H9 (cell line): ENCODE measurements at regions not wholly inside any gene's neighbourhood (a gene's known extent, or its start where the extent isn't known, plus 50 kb on each side); places are given as distances from the start of the nearest gene placed in this dataset.

Experiments
- DNase-seq: peaks from one replicate; pipeline ENCODE4 v3.0.0-alpha.2; 2017
- H2AFZ ChIP-seq: one replicate; pipeline ENCODE4 v1.6.1; 2013; ENCODE audit warnings: mild to moderate bottlenecking, low read length, control low read depth, moderate library complexity
- H2AK5ac ChIP-seq: 2 replicates; pipeline ENCODE4 v1.6.1; 2013; ENCODE audit warnings: low read length, control low read depth, mixed read lengths; ENCODE audit not compliant: insufficient read length
- H2BK120ac ChIP-seq: one replicate; pipeline ENCODE4 v1.6.1; 2013; ENCODE audit warnings: low read depth, mild to moderate bottlenecking, low read length, control low read depth, inconsistent platforms; ENCODE audit not compliant: poor library complexity, severe bottlenecking
- H2BK12ac ChIP-seq: 2 replicates; pipeline ENCODE4 v1.6.1; 2013; ENCODE audit warnings: low read length, control low read depth, mixed read lengths, low read depth; ENCODE audit not compliant: insufficient read length
- H2BK15ac ChIP-seq: 2 replicates; pipeline ENCODE4 v1.6.1; 2013; ENCODE audit warnings: low read depth, low read length, control low read depth
- H2BK20ac ChIP-seq: one replicate; pipeline ENCODE4 v1.6.1; 2013; ENCODE audit warnings: low read depth, mild to moderate bottlenecking, low read length, control low read depth, inconsistent platforms; ENCODE audit not compliant: poor library complexity, severe bottlenecking
- H2BK5ac ChIP-seq: 2 replicates; pipeline ENCODE4 v1.6.1; 2013; ENCODE audit warnings: low read length, control low read depth, mixed read lengths; ENCODE audit not compliant: insufficient read length
- H3K14ac ChIP-seq: 2 replicates; pipeline ENCODE4 v1.6.1; 2013; ENCODE audit warnings: low read length, control low read depth; ENCODE audit not compliant: insufficient read depth
- H3K18ac ChIP-seq: 2 replicates; pipeline ENCODE4 v1.6.1; 2013; ENCODE audit warnings: low read depth, mild to moderate bottlenecking, mixed read lengths, low read length, control low read depth; ENCODE audit not compliant: insufficient read length
- H3K23ac ChIP-seq: 2 replicates; pipeline ENCODE4 v1.6.1; 2013; ENCODE audit warnings: low read length, control low read depth, mixed read lengths, low read depth; ENCODE audit not compliant: insufficient read length
- H3K23me2 ChIP-seq: 2 replicates; pipeline ENCODE4 v1.6.1; 2013; ENCODE audit warnings: low read depth, mild to moderate bottlenecking, mixed read lengths, low read length, control low read depth; ENCODE audit not compliant: insufficient read length, poor library complexity, severe bottlenecking
- H3K27ac ChIP-seq: 2 replicates; pipeline ENCODE4 v1.5.1; 2013; ENCODE audit warnings: low read length, control low read depth, mixed read lengths, low read depth; ENCODE audit not compliant: insufficient read length
- H3K27me3 ChIP-seq: 2 replicates; pipeline ENCODE4 v1.6.1; 2013; ENCODE audit warnings: low read length, control low read depth, inconsistent platforms; ENCODE audit not compliant: insufficient read depth
- H3K4ac ChIP-seq: 2 replicates; pipeline ENCODE4 v1.6.1; 2013; ENCODE audit warnings: low read depth, mild to moderate bottlenecking, control low read depth, inconsistent platforms, low read length, moderate library complexity
- H3K4me1 ChIP-seq: 2 replicates; pipeline ENCODE4 v1.6.1; 2013; ENCODE audit warnings: low read length, control low read depth, inconsistent platforms; ENCODE audit not compliant: insufficient read depth
- H3K4me2 ChIP-seq: 2 replicates; pipeline ENCODE4 v1.6.1; 2013; ENCODE audit warnings: low read length, control low read depth, mixed read lengths; ENCODE audit not compliant: insufficient read length, insufficient read depth
- H3K56ac ChIP-seq: 2 replicates; pipeline ENCODE4 v1.6.1; 2013; ENCODE audit warnings: low read depth, mild to moderate bottlenecking, mixed read lengths, low read length, control low read depth; ENCODE audit not compliant: insufficient read length
- H3K79me1 ChIP-seq: 2 replicates; pipeline ENCODE4 v1.6.1; 2013; ENCODE audit warnings: low read depth, mild to moderate bottlenecking, moderate library complexity, low read length, control low read depth, inconsistent platforms; ENCODE audit not compliant: insufficient read depth, poor library complexity, severe bottlenecking
- H3K79me2 ChIP-seq: 2 replicates; pipeline ENCODE4 v1.6.1; 2013; ENCODE audit warnings: low read length, control low read depth, inconsistent platforms; ENCODE audit not compliant: insufficient read depth
- H3K9ac ChIP-seq: 2 replicates; pipeline ENCODE4 v1.6.1; 2013; ENCODE audit warnings: low read length, control low read depth, mixed read lengths; ENCODE audit not compliant: insufficient read length; ENCODE audit errors: extremely low read depth
- H3K9me3 ChIP-seq: one replicate; pipeline ENCODE4 v1.6.1; 2013; ENCODE audit warnings: low read depth, low read length, inconsistent platforms; ENCODE audit not compliant: control insufficient read depth
- H3T11ph ChIP-seq: one replicate; pipeline ENCODE4 v1.6.1; 2013; ENCODE audit warnings: mild to moderate bottlenecking, low read length, control low read depth, inconsistent platforms
- H4K20me1 ChIP-seq: one replicate; pipeline ENCODE4 v1.6.1; 2013; ENCODE audit not compliant: control insufficient read depth, insufficient read length, insufficient read depth
- H4K5ac ChIP-seq: 2 replicates; pipeline ENCODE4 v1.6.1; 2013; ENCODE audit warnings: low read depth, mild to moderate bottlenecking, mixed read lengths, low read length, control low read depth; ENCODE audit not compliant: insufficient read length
- H4K8ac ChIP-seq: replicated peaks from 2 replicates; pipeline ENCODE4 v1.6.1; 2013; ENCODE audit warnings: low read length, control low read depth, mixed read lengths, low read depth; ENCODE audit not compliant: insufficient read length
- H4K91ac ChIP-seq: 2 replicates; pipeline ENCODE4 v1.6.1; 2013; ENCODE audit warnings: low read depth, mild to moderate bottlenecking, moderate library complexity, mixed read lengths, low read length, control low read depth; ENCODE audit not compliant: insufficient read length
- H3K27ac Mint-ChIP-seq, 3 experiments: 2 replicates in 2 of 3; 3 replicates in 1 of 3; pipeline ENCODE4 v1.8.0; 2020 to 2021; ENCODE audit warnings: mixed read lengths in 3 of 3, mild to moderate bottlenecking in 1 of 3, moderate library complexity in 1 of 3
- H3K27me3 Mint-ChIP-seq: 2 replicates; pipeline ENCODE4 v1.8.0; 2021; ENCODE audit warnings: low read depth, mild to moderate bottlenecking, moderate library complexity, mixed read lengths
- H3K36me3 Mint-ChIP-seq, 3 experiments: 2 replicates in 2 of 3; 3 replicates in 1 of 3; pipeline ENCODE4 v1.8.0; 2020 to 2021; ENCODE audit warnings: low read depth in 3 of 3, mixed read lengths in 3 of 3; ENCODE audit not compliant: insufficient read depth in 1 of 3
- H3K4me1 Mint-ChIP-seq, 2 experiments: 2 replicates each; pipeline ENCODE4 v1.8.0; 2020; ENCODE audit warnings: mixed read lengths in 2 of 2
- H3K4me3 Mint-ChIP-seq, 2 experiments: 2 replicates in 1 of 2; 3 replicates in 1 of 2; pipeline ENCODE4 v1.8.0; 2020 to 2021; ENCODE audit warnings: mild to moderate bottlenecking in 2 of 2, mixed read lengths in 2 of 2, moderate library complexity in 1 of 2
- H3K9me3 Mint-ChIP-seq, 2 experiments: 2 replicates in 1 of 2; 3 replicates in 1 of 2; pipeline ENCODE4 v1.8.0; 2020; ENCODE audit warnings: mild to moderate bottlenecking in 2 of 2, mixed read lengths in 2 of 2, moderate library complexity in 1 of 2
- CTCF ChIP-seq: fragments of 200-600 bp; sonication (generic); conservative IDR thresholded peaks from 3 replicates; pipeline ENCODE4 v1.8.0; 2021; ENCODE audit warnings: antibody characterized with exemption, mild to moderate bottlenecking
- WGBS: extraction: QIAGEN DNeasy Blood & Tissue Kit; methylation state at CpG from one replicate; pipeline ENCODE4 v1.1.7; 2013; ENCODE audit warnings: missing lambda C conversion rate, low lambda C conversion rate, mixed read lengths; ENCODE audit not compliant: insufficient read length; ENCODE audit errors: extremely low coverage; 5-methylcytosine and 5-hydroxymethylcytosine counted together

- Histone ChIP-seq H3K56ac (no peak overlapping the region), H2AFZ (no peak overlapping the region)
- TF ChIP-seq CTCF, result no peak
These were observed 84.1 kb upstream of the TMTC1 start for GRCh38 chr12:29867823-29868222.

More at GRCh38 chr12:29867823-29868222, 84.1 kb upstream of the TMTC1 start:
- Histone ChIP-seq H3K9ac (no peak overlapping the region), H3K79me1 (no peaks in the 10 kb centered on the region), H3K4ac (no peak overlapping the region), H4K8ac (no peak overlapping the region), H4K91ac (no peak overlapping the region), H3K14ac (no peak overlapping the region), H3K27me3 (peaks cover 6% of the 10 kb centered on the region; the same call in 1 of the 2 replicates), H3K18ac (no peak overlapping the region), H2BK15ac (no peak overlapping the region), H4K5ac (no peak overlapping the region), H2BK20ac (no peak overlapping the region), H3K79me2 (no peaks in the 10 kb centered on the region), H4K20me1 (no peaks in the 10 kb centered on the region), H3K4me1 (peaks cover 4% of the 10 kb centered on the region; the same call in 1 of the 2 replicates), H3K27ac (no peak overlapping the region), H3T11ph (no peak overlapping the region), H2BK5ac (no peak overlapping the region), H3K4me2 (no peak overlapping the region), H3K23ac (no peak overlapping the region), H3K23me2 (no peaks in the 10 kb centered on the region), H2BK120ac (no peak overlapping the region), H3K9me3 (no peaks in the 10 kb centered on the region), H2AK5ac (no peak overlapping the region), H2BK12ac (no peak overlapping the region)
- DNase-seq, result no peak
- H3K4me3 Mint-ChIP-seq, result no peak overlapping the region
- WGBS, result no CpG with 5 or more reads among the region's 6 CpGs
- H3K36me3 Mint-ChIP-seq, result no peaks in the 10 kb centered on the region
- no peaks in the 10 kb centered on the region; a peak in 2 of 5 replicates for H3K9me3 Mint-ChIP-seq
- peaks cover 25 to 27% of the 10 kb centered on the region in 2 experiments for H3K4me1 Mint-ChIP-seq
- peaks cover 41% of the 10 kb centered on the region for H3K27me3 Mint-ChIP-seq
- no peak overlapping the region for H3K27ac Mint-ChIP-seq
